Lower leg skin (tissue), 3 donors: ENCODE measurements at regions not wholly inside any gene's neighbourhood (a gene's known extent, or its start where the extent isn't known, plus 50 kb on each side); places are given as distances from the start of the nearest gene placed in this dataset.

Experiments used
- POLR2A ChIP-seq, 2 donors: fragments of 450-650 bp; IDR thresholded peaks; one replicate each; pipeline ENCODE4 v1.6.1; 2016 to 2017; ENCODE audit warnings: antibody characterized with exemption in 2 of 2, mild to moderate bottlenecking in 1 of 2, moderate library complexity in 1 of 2
- TF ChIP-seq, protein P1 (sequence below), 3 donors: fragments of 450-650 bp; IDR thresholded peaks; one replicate each; pipeline ENCODE4 v1.5.1; 2016; ENCODE audit warnings: antibody characterized with exemption in 3 of 3, mild to moderate bottlenecking in 3 of 3, moderate library complexity in 2 of 3

DNA sequence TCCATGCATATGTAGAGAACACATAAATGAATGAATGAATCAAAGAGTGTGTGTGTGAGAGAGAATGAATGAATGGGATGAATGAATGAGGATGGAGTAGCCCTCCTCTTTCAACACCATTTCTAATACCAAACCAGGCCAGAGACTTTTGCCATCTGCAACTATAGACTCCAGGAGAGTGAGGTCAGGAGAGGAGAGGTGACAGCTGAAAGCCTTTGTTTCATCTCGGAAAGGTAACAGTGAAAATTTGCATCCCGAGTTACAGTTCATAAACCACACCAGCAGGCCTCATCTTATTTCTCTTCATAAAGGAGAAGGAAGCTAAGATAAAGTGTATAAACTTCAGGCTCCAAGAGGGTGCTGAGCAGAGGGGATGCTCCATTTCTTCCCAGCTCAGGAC lies 255.3 kb upstream of the KLF4 start:
- no peak for TF ChIP-seq POLR2A (IDR thresholded peaks at IDR 0.05)
- TF ChIP-seq, protein P1, sequence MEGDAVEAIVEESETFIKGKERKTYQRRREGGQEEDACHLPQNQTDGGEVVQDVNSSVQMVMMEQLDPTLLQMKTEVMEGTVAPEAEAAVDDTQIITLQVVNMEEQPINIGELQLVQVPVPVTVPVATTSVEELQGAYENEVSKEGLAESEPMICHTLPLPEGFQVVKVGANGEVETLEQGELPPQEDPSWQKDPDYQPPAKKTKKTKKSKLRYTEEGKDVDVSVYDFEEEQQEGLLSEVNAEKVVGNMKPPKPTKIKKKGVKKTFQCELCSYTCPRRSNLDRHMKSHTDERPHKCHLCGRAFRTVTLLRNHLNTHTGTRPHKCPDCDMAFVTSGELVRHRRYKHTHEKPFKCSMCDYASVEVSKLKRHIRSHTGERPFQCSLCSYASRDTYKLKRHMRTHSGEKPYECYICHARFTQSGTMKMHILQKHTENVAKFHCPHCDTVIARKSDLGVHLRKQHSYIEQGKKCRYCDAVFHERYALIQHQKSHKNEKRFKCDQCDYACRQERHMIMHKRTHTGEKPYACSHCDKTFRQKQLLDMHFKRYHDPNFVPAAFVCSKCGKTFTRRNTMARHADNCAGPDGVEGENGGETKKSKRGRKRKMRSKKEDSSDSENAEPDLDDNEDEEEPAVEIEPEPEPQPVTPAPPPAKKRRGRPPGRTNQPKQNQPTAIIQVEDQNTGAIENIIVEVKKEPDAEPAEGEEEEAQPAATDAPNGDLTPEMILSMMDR (IDR thresholded peaks at IDR 0.05), result no peak
